ENCODE measurements at regions not wholly inside any gene's neighbourhood (a gene's known extent, or its start where the extent isn't known, plus 50 kb on each side); places are given as distances from the start of the nearest gene placed in this dataset.

DNA sequence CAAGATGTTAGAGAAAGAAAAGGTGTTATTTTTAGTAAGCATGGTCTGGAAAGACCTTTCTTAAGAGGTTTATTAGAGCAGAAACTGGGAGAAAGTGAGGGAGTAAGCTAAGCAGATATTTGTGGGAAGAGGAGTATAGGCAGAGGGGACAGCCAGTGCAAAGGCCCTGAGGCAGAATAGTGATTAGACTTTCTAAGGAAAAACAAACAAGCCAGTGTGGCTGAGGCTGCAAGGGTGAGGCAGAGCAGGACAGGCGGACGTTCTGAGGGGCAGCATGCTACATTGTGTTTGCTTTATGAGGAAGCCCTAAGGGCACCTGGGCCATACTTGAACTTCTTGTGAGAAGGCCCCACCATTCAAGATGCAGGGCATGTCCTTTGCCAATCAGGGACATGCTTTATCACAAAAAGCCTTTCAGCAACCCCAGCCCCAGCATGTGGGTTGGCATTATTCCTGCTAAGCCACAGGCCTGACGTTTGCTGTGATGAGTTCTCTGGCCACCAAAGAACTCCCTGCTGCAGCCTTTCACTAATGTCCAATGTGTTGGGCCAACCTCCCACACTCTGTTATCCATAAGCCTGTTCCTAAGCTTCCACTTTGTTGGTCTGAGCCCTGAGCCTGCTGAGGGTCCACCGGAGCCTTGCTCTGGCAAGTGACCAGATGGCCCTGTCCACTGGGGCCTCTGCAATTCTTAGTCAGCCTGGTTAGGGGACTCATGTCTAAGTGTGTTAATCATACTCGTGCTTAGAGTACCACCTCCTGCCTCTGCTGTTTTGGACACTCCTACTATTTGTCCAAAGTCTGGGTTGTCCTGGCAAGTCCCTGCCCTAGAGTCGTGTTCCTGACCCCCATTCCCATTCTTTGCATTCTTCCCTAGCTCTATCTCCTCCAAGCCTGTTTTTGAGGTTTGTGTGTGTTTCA lies 209.9 kb upstream of the CTNNB1 start:
- no peak for DNase-seq
- no peaks in the 10 kb centered on the region for H3K4me1 ChIP-seq (ENCODE audit: insufficient read depth, low read length)
- no peak overlapping the region for H3K4me3 ChIP-seq (ENCODE audit: low read depth in 1 of 2, low read length in 2 of 2)
- peaks cover 2% of the 10 kb centered on the region for H3K27me3 ChIP-seq (ENCODE audit: insufficient read depth, low read length, poor library complexity)
- H3K36me3 ChIP-seq (ENCODE audit: insufficient read depth, low read length) = no peaks in the 10 kb centered on the region
- ATAC-seq (ENCODE audit: insufficient read depth, low read depth) = no peak
- TF ChIP-seq EZH2 (IDR thresholded peaks at IDR 0.05; ENCODE audit: borderline replicate concordance, low read depth, low read length, severe bottlenecking) (no peak), CTCF (IDR thresholded peaks at IDR 0.05; ENCODE audit: borderline replicate concordance, extremely low read depth, low read length, poor library complexity, severe bottlenecking) (no peak)
- H3K9me3 ChIP-seq (ENCODE audit: insufficient read depth, low read length, severe bottlenecking) = no peaks in the 10 kb centered on the region
- H3K27ac ChIP-seq (ENCODE audit: low read length) = no peak overlapping the region
- H4K20me1 ChIP-seq (ENCODE audit: insufficient read depth, low read length) = no peaks in the 10 kb centered on the region
- H3K9ac ChIP-seq (ENCODE audit: low read depth, low read length) = no peak overlapping the region
- H2AFZ ChIP-seq (ENCODE audit: low read depth, low read length) = no peak overlapping the region
- H3K4me2 ChIP-seq (ENCODE audit: insufficient read depth, low read length) = no peak overlapping the region
- H3K79me2 ChIP-seq (ENCODE audit: insufficient read depth, low read length) = no peaks in the 10 kb centered on the region

DNA sequence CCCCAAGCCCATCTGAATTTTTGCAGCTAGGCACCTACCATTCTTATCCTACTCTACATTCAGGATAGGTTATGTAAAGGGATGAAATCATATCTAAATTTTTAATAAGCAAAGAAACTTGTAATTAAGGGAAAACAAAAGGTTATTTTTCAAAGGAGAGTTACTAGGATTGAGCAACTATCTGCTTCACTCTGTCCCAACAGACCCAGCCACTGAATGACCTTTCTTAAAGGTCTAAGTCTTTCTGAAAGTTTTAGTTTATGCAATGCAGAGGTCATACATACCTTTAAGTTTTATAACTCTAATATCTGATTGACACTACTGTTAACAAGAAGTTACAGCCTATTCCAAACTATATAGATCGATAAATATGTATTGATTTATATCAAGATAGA lies 209.2 kb upstream of the CTNNB1 start:
- Histone ChIP-seq H3K9ac (ENCODE audit: low read depth, low read length) (no peak overlapping the region), H3K79me2 (ENCODE audit: insufficient read depth, low read length) (no peaks in the 10 kb centered on the region), H4K20me1 (ENCODE audit: insufficient read depth, low read length) (no peaks in the 10 kb centered on the region), H3K9me3 (ENCODE audit: insufficient read depth, low read length, severe bottlenecking) (no peaks in the 10 kb centered on the region), H3K4me1 (ENCODE audit: insufficient read depth, low read length) (no peaks in the 10 kb centered on the region), H3K27ac (ENCODE audit: low read length) (no peak overlapping the region), H3K4me2 (ENCODE audit: insufficient read depth, low read length) (no peak overlapping the region), H3K4me3 (ENCODE audit: low read depth in 1 of 2, low read length in 2 of 2) (no peak overlapping the region), H3K27me3 (ENCODE audit: insufficient read depth, low read length, poor library complexity) (no peaks in the 10 kb centered on the region), H3K36me3 (ENCODE audit: insufficient read depth, low read length) (no peaks in the 10 kb centered on the region), H2AFZ (ENCODE audit: low read depth, low read length) (no peak overlapping the region)
- TF ChIP-seq CTCF (IDR thresholded peaks at IDR 0.05; ENCODE audit: borderline replicate concordance, extremely low read depth, low read length, poor library complexity, severe bottlenecking) = no peak
- TF ChIP-seq EZH2 (IDR thresholded peaks at IDR 0.05; ENCODE audit: borderline replicate concordance, low read depth, low read length, severe bottlenecking) = no peak
- DNase-seq = no peak
- no peak for ATAC-seq (ENCODE audit: insufficient read depth, low read depth)

GRCh38 chr3:40992023-40992422 lies 207.3 kb upstream of the CTNNB1 start:
- H3K36me3 ChIP-seq (ENCODE audit: insufficient read depth, low read length) = no peaks in the 10 kb centered on the region
- H3K27ac ChIP-seq (ENCODE audit: low read length) = no peak overlapping the region
- DNase-seq (no peak), ATAC-seq (ENCODE audit: insufficient read depth, low read depth) (no peak)
- TF ChIP-seq EZH2 (IDR thresholded peaks at IDR 0.05; ENCODE audit: borderline replicate concordance, low read depth, low read length, severe bottlenecking) (no peak), CTCF (IDR thresholded peaks at IDR 0.05; ENCODE audit: borderline replicate concordance, extremely low read depth, low read length, poor library complexity, severe bottlenecking) (no peak)
- H3K79me2 ChIP-seq (ENCODE audit: insufficient read depth, low read length) = no peaks in the 10 kb centered on the region
- H3K4me3 ChIP-seq (ENCODE audit: low read depth in 1 of 2, low read length in 2 of 2) = no peak overlapping the region
- H3K9ac ChIP-seq (ENCODE audit: low read depth, low read length) = no peak overlapping the region
- H4K20me1 ChIP-seq (ENCODE audit: insufficient read depth, low read length) = no peaks in the 10 kb centered on the region
- peaks cover 3% of the 10 kb centered on the region for H3K27me3 ChIP-seq (ENCODE audit: insufficient read depth, low read length, poor library complexity)
- no peaks in the 10 kb centered on the region for H3K9me3 ChIP-seq (ENCODE audit: insufficient read depth, low read length, severe bottlenecking)
- H3K4me2 ChIP-seq (ENCODE audit: insufficient read depth, low read length) = no peak overlapping the region
- no peak overlapping the region for H2AFZ ChIP-seq (ENCODE audit: low read depth, low read length)
- H3K4me1 ChIP-seq (ENCODE audit: insufficient read depth, low read length) = no peaks in the 10 kb centered on the region

Data from DND-41 (cell line).